ENCODE measurements at regions not wholly inside any gene's neighbourhood (a gene's known extent, or its start where the extent isn't known, plus 50 kb on each side); places are given as distances from the start of the nearest gene placed in this dataset.
"Not testable (repeated sequence)": the region's sequence is repeated elsewhere in the genome, so short reads cannot be mapped to it uniquely, and the experiment has no call there.

DNA sequence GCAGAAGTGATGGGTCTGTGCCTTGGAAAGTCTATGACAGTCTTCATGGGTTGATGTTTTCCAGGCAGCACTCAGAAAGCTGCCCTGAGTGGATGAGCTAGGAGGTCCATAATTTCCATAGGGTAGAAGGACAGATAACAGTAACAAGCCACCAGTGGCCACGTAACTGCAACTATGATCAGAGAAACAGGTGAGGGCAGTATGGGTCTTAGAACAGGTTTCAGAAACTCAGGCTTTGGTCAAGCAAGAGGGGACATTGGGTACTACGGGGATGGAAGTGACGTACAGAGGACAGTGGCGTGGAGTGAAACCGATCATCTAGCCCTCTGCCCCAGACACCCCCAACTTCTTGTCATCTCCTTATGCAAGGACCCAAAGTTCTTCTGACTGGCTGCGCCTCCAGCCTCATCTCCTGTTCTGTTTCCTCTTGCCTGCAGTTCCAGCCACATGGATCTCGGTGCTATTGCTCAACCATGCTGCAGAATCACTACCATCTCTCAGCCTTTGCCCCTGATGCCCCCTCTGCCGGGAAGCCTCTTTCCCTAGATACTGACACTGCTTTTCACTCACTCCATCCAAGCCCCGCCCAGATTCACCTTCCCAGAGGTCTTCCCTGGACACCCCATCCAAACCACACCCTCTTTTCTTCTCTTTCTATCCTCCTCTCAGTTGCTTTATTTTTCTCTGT, 123.4 kb downstream of the MFAP3L start:
- Histone ChIP-seq H3K27me3 (ENCODE audit: control insufficient read depth, insufficient read depth, low read length) (no peaks in the 10 kb centered on the region), H3K36me3 (ENCODE audit: control insufficient read depth, insufficient read depth, low read length) (no peaks in the 10 kb centered on the region), H3K4me3 (ENCODE audit: low read depth, low read length) (no peak overlapping the region)
- TF ChIP-seq, protein P1, sequence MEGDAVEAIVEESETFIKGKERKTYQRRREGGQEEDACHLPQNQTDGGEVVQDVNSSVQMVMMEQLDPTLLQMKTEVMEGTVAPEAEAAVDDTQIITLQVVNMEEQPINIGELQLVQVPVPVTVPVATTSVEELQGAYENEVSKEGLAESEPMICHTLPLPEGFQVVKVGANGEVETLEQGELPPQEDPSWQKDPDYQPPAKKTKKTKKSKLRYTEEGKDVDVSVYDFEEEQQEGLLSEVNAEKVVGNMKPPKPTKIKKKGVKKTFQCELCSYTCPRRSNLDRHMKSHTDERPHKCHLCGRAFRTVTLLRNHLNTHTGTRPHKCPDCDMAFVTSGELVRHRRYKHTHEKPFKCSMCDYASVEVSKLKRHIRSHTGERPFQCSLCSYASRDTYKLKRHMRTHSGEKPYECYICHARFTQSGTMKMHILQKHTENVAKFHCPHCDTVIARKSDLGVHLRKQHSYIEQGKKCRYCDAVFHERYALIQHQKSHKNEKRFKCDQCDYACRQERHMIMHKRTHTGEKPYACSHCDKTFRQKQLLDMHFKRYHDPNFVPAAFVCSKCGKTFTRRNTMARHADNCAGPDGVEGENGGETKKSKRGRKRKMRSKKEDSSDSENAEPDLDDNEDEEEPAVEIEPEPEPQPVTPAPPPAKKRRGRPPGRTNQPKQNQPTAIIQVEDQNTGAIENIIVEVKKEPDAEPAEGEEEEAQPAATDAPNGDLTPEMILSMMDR (IDR thresholded peaks at IDR 0.05; ENCODE audit: insufficient read depth, low read length, poor library complexity, severe bottlenecking), result no peak
- DNase-seq (ENCODE audit: low read depth), result no peak

DNA sequence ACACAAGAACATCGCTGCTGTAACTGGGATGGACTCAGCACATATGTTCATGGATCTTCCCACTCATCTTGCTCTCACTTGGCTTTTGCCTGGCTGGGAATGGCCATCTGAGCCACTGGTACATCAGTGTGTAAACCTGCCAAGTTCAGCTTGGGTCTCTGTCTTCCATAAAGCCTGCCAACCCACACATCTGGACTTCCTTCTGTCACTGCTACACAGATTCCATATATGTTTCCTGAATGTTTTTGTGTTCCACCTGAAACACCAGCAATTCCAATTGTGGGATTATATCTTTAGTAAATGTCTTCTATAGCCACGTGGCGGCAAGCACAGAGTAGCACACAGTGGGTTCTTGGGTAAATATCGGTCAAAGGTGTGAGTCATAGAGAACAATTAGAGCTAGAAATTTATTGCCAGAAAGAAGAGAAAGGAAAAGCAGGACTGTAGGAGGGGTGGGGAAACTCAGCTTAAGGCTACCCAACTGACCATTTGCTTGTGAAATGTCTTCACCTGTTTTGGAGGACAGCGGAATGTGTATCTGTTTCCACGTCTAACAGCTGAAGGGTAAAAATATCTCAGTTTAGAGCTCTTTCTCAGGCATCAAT, 125.9 kb downstream of the MFAP3L start:
- Histone ChIP-seq H3K27me3 (ENCODE audit: control insufficient read depth, insufficient read depth, low read length) (no peaks in the 10 kb centered on the region), H3K36me3 (ENCODE audit: control insufficient read depth, insufficient read depth, low read length) (no peaks in the 10 kb centered on the region), H3K4me3 (ENCODE audit: low read depth, low read length) (no peak overlapping the region)
- no peak for DNase-seq (ENCODE audit: low read depth)
- TF ChIP-seq, protein P1 (IDR thresholded peaks at IDR 0.05; ENCODE audit: insufficient read depth, low read length, poor library complexity, severe bottlenecking), result no peak

DNA sequence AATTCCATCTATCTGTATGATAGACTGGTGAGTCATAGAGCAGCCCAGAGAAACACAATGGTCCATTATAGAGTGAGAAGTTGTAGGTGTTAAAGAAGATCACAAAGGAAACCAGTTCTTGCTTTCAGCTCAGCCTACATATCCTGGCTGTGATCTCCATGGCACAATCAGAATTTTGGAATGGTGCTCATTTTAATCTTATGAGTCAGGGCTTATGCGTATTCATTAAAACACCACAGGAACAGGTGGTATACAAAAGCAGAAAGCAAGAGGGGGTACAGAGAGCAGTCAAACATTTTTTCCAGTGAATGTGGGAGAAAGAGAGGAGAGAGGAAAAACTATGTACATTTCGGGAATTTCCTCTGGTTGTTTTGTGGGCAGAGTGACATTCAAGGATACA, 126.9 kb downstream of the MFAP3L start:
- H3K4me3 ChIP-seq (ENCODE audit: low read depth, low read length), result no peak overlapping the region
- no peak for DNase-seq (ENCODE audit: low read depth)

DNA sequence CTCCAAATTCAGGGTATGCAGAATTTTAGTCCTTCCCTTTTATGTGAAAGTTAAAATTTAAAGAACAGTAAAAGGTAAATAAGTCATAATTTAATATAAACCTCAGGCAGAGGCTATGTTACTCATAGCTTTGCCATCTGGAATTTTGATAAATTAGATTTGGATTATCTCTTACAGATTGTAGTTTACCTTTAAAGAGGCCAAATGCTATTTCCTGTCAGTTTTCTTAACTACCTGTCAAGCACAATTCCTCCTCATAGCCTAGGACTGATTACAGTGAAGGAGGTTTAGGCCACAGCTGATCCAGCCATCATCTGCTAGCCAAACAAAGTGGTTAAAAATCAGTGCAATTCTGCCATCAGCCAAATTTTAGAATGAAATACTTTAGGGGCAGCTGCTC, 128.1 kb downstream of the MFAP3L start:
- TF ChIP-seq, protein P1 (IDR thresholded peaks at IDR 0.05; ENCODE audit: insufficient read depth, low read length, poor library complexity, severe bottlenecking), result no peak
- DNase-seq (ENCODE audit: low read depth), result no peak
- no peak overlapping the region for H3K4me3 ChIP-seq (ENCODE audit: low read depth, low read length)

More for the DNA sequence above, 126.9 kb downstream of the MFAP3L start:
- H3K36me3 ChIP-seq (ENCODE audit: control insufficient read depth, insufficient read depth, low read length), result no peaks in the 10 kb centered on the region
- TF ChIP-seq, protein P1 (IDR thresholded peaks at IDR 0.05; ENCODE audit: insufficient read depth, low read length, poor library complexity, severe bottlenecking), result no peak
- H3K27me3 ChIP-seq (ENCODE audit: control insufficient read depth, insufficient read depth, low read length), result no peaks in the 10 kb centered on the region

DNA sequence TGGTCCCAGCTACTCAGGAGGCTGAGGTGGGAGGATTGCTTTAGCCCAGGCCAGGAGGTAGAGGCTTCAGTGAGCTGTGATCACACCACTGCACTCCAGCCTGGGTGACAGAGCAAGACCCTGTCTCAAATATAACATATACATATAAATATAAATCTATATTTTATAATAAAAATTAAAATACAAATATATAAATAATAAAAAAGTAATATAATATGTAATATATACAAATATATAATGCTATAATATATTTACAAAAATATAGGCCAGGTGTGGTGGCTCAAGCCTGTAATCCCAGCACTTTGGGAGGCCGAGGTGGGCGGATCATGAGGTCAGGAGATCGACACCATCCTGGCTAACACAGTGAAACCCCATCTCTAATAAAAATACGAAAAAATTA, 131.4 kb downstream of the MFAP3L start:
- DNase-seq (ENCODE audit: low read depth); H3K4me3 ChIP-seq (ENCODE audit: low read depth, low read length); H3K36me3 ChIP-seq (ENCODE audit: control insufficient read depth, insufficient read depth, low read length); H3K27me3 ChIP-seq (ENCODE audit: control insufficient read depth, insufficient read depth, low read length): not testable (repeated sequence)

More for the DNA sequence above, 128.1 kb downstream of the MFAP3L start:
- no peaks in the 10 kb centered on the region for H3K36me3 ChIP-seq (ENCODE audit: control insufficient read depth, insufficient read depth, low read length)
- no peaks in the 10 kb centered on the region for H3K27me3 ChIP-seq (ENCODE audit: control insufficient read depth, insufficient read depth, low read length)

DNA sequence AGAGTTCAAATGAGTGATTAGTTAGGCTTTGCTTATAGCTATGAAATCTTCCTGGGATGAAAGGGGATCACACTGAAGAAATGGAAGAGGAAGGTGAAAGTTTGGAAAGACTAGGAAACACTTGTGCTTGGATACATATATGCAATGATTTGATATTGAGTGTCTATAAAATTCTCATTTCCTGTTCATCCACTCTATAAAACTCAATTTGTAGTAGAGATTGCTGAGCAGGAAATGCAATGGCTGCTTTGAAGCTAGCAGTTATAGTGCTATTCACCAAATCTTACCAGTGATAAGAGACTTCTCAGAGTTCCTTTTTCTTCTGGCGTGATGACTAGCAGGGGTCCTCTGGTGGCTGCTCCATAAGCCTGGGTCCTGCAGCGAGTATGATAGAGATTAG, 128.1 kb upstream of the HPF1 start:
- no peak overlapping the region for H3K4me3 ChIP-seq (ENCODE audit: low read depth, low read length)
- TF ChIP-seq, protein P1 (IDR thresholded peaks at IDR 0.05; ENCODE audit: insufficient read depth, low read length, poor library complexity, severe bottlenecking), result no peak
- no peaks in the 10 kb centered on the region for H3K36me3 ChIP-seq (ENCODE audit: control insufficient read depth, insufficient read depth, low read length)
- H3K27me3 ChIP-seq (ENCODE audit: control insufficient read depth, insufficient read depth, low read length), result no peaks in the 10 kb centered on the region
- no peak for DNase-seq (ENCODE audit: low read depth)
